ENCODE measurements at regions not wholly inside any gene's neighbourhood (a gene's known extent, or its start where the extent isn't known, plus 50 kb on each side); places are given as distances from the start of the nearest gene placed in this dataset.

GRCh38 chr4:115674485-115674884, 561.1 kb upstream of the NDST4 start:
- TF ChIP-seq POLR2A (IDR thresholded peaks at IDR 0.05) (no peak), CTCF (IDR thresholded peaks at IDR 0.05) (no peak)
